GM10248 (cell line): ENCODE measurements at regions not wholly inside any gene's neighbourhood (a gene's known extent, or its start where the extent isn't known, plus 50 kb on each side); places are given as distances from the start of the nearest gene placed in this dataset.

Experiments
- CTCF ChIA-PET: fragments of 300-600 bp; sonication (Branson Sonifier 250); formaldehyde crosslinking; extraction: SDS; loops from one replicate; lab custom pipeline; 2021; ENCODE audit warnings: antibody characterized with exemption; lab: Yijun Ruan, JAX
- POLR2A ChIA-PET: fragments of 350-650 bp; sonication (Branson Sonifier 250); formaldehyde crosslinking; extraction: SDS; loops from one replicate; lab custom pipeline; 2020; ENCODE audit warnings: antibody characterized with exemption; lab: Yijun Ruan, JAX
- DNase-seq: peaks from one replicate; pipeline ENCODE4 v3.0.0; 2012; ENCODE audit errors: extremely low spot score
- CTCF ChIP-seq: IDR thresholded peaks from 2 replicates; pipeline ENCODE4 v1.5.1; 2012; ENCODE audit warnings: mild to moderate bottlenecking, low read depth; ENCODE audit errors: extremely low read depth, missing control alignments, control extremely low read depth

DNA sequence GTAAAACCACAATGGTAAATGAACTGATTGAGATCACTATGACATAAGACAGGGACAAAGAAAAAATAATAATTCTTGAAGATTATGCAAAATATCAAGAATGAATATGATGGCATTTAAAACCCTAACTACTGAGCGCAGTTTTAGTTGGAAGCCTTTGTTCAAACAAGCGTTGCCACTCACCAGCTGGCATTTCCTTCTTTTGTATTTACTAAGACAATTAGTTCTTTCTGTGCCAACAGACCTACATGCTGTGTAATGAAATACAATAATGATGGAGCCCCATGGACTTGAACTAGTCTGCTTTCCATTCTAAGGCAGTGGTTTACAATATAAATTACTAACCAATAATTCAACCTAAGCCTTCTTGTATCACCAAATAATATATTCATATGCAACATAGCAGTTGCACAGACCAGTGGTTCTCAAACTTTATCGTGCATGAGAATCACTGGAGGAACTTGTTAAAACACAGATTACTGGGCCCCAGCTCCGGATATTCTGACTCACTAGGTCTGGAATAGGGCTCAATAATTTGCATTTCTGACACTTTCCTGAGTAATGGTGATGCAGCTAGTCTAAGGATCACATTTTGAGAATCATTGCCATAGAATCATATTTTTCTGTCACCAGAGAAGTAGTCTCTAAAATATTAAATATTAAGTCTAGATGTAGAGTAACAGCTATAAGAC is 196.4 kb upstream of the MAGEB18 start:
- CTCF ChIA-PET = no interaction called here
- POLR2A ChIA-PET = no interaction called here
- no peak for TF ChIP-seq CTCF
- DNase-seq = no peak

DNA sequence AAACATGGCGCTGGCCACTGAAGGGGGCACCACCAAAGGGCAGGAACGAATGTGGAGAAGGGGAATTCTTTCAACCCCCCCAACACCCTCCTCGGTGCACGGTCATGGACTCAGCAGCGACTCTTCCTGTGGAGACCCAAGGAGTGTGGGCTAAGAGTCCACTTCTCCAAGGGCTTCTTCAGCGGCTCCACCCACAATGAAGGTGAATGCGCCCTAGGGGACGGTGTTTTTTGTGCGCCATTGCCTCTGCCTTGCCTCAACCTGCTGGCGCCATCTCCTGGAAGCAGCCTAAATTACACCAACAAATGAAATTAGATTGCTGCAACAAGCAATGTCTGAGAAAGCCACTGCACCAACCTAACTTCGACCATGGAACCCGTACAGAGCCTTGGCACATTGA is 169.2 kb upstream of the MAGEB18 start:
- TF ChIP-seq CTCF = no peak
- POLR2A ChIA-PET = no interaction called here
- DNase-seq = no peak
- CTCF ChIA-PET = no interaction called here

DNA sequence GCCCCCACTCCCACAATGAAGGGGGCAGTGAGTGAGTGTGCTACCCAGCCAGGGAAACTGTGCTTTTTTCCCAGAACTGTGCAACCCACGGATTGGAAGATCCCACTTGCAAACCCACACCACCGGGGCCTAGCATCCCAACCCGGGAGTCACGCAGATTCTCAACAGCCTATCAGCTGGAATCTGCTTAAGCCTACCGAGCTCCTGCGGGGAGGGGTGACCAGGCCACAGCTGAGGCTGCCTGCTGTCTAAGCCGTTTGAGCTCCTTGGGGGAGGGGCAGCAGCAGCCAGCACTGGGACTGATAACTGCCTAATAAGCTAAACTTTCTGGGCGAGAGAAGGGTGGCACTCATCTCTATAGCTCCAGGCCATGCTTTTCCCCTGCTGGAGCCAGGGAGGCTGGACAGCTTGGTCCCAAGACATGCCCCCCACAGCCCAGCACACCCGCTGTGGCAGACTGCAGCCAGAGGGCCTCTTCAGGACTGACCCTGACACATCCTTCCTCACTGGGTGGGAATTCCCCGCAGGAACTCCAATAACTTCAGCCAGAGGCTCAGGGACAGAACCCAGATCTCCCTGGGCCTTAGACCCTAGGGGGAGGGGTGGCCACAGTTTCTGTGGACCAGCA is 161.3 kb upstream of the MAGEB18 start:
- no peak for DNase-seq
- TF ChIP-seq CTCF = no peak
- ChIA-PET CTCF (no interaction called here), POLR2A (no interaction called here)

GRCh38 chrX:25998687-25999086 is 139.5 kb upstream of the MAGEB18 start:
- no peak for TF ChIP-seq CTCF
- CTCF ChIA-PET = no interaction called here
- POLR2A ChIA-PET = no interaction called here
- no peak for DNase-seq

DNA sequence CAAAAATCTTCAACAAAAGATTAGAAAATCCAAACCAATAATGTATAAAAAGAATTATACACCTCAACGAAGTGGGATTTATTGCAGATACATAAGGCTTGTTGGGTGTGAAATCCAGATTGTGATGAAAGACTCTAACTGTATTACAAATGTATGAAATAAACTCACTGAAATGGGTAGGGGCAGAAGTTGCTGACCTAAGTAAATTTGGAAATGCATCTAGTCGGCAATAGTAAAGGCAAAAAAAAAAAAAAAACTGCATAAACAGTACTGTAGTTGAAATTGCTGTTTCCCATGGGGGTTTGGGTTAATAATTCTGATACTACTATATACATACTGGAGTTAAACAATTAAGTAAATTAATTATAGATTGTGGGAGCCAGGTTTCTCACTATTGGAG is 130.7 kb upstream of the MAGEB18 start:
- ChIA-PET POLR2A (no interaction called here), CTCF (no interaction called here)
- DNase-seq = no peak
- no peak for TF ChIP-seq CTCF

DNA sequence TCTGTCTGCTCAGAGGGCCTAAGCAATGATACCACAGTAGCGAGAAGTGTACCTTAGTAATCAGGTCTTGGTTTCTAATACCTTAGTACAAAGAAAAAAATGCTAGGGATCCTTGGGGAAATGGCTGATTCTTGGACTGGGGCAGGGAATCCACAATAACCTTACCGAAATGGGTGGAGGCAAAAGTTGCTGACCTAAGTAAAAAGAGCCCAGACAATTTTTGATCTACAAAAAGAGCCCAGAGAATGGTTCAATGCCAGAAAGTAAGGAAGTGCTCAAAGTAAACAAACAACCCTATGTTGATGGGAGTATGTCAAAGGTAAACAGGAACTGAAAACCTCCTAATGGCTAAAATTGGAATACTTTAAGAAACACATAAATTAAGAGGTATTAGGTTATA is 130.1 kb upstream of the MAGEB18 start:
- ChIA-PET CTCF (no interaction called here), POLR2A (no interaction called here)
- no peak for DNase-seq
- TF ChIP-seq CTCF = no peak

GRCh38 chrX:26008691-26009090 is 129.5 kb upstream of the MAGEB18 start:
- ChIA-PET CTCF (no interaction called here), POLR2A (no interaction called here)
- no peak for DNase-seq
- TF ChIP-seq CTCF = no peak
